Keratinocyte (primary cell): ENCODE measurements at regions not wholly inside any gene's neighbourhood (a gene's known extent, or its start where the extent isn't known, plus 50 kb on each side); places are given as distances from the start of the nearest gene placed in this dataset.

ENCODE experiments used
- DNase-seq: peaks from one replicate; pipeline ENCODE4 v3.0.0-alpha.2; 2011; ENCODE audit warnings: low read depth, missing footprints, low spot score
- FAIRE-seq: peaks from 2 replicates; lab custom pipeline; 2011; peaks lifted over from hg19 to GRCh38; lab: Jason Lieb, UNC
- H2AFZ ChIP-seq: 2 replicates; pipeline ENCODE4 v1.6.0; 2012; ENCODE audit warnings: low read length, control low read depth, inconsistent platforms; ENCODE audit not compliant: control insufficient read depth
- H3K27ac ChIP-seq: 2 replicates; pipeline ENCODE4 v1.5.1; 2011; ENCODE audit warnings: low read length; ENCODE audit not compliant: control insufficient read depth, insufficient read depth
- H3K27me3 ChIP-seq: 3 replicates; pipeline ENCODE4 v1.6.0; 2011; ENCODE audit warnings: low read length; ENCODE audit not compliant: control insufficient read depth, insufficient read depth; ENCODE audit errors: extremely low read depth
- H3K36me3 ChIP-seq, 2 experiments: 2 replicates in 1 of 2; 3 replicates in 1 of 2; pipeline ENCODE4 v1.5.1; 2011; ENCODE audit warnings: low read length in 2 of 2, mild to moderate bottlenecking in 1 of 2; ENCODE audit not compliant: control insufficient read depth in 2 of 2, insufficient read depth in 2 of 2; ENCODE audit errors: extremely low read depth in 1 of 2
- H3K4me1 ChIP-seq: 3 replicates; pipeline ENCODE4 v1.5.1; 2011; ENCODE audit warnings: low read length; ENCODE audit not compliant: control insufficient read depth, insufficient read depth; ENCODE audit errors: extremely low read depth
- H3K4me2 ChIP-seq: 3 replicates; pipeline ENCODE4 v1.6.0; 2011; ENCODE audit warnings: low read depth, low read length; ENCODE audit not compliant: control insufficient read depth, insufficient read depth; ENCODE audit errors: extremely low read depth
- H3K4me3 ChIP-seq, 3 experiments: fragments of 200-600 bp in 1 of 3; sonication (generic) in 1 of 3; 2 replicates in 2 of 3; 3 replicates in 1 of 3; pipeline ENCODE4 v1.5.1; 2011 to 2016; ENCODE audit warnings: low read length in 3 of 3, mild to moderate bottlenecking in 3 of 3, control low read depth in 2 of 3, inconsistent platforms in 1 of 3, low read depth in 1 of 3, mixed read lengths in 1 of 3, mixed run types in 1 of 3, moderate library complexity in 1 of 3; ENCODE audit not compliant: control insufficient read depth in 2 of 3, insufficient read depth in 2 of 3; ENCODE audit errors: extremely low read depth in 1 of 3
- H3K79me2 ChIP-seq: 2 replicates; pipeline ENCODE4 v1.6.0; 2012; ENCODE audit warnings: low read length; ENCODE audit not compliant: control insufficient read depth, insufficient read depth
- H3K9ac ChIP-seq: 3 replicates; pipeline ENCODE4 v1.6.0; 2011; ENCODE audit warnings: low read length; ENCODE audit not compliant: control insufficient read depth, insufficient read depth; ENCODE audit errors: extremely low read depth
- H3K9me1 ChIP-seq: 3 replicates; pipeline ENCODE4 v1.6.0; 2011; ENCODE audit warnings: low read length; ENCODE audit not compliant: control insufficient read depth, insufficient read depth; ENCODE audit errors: extremely low read depth
- H3K9me3 ChIP-seq: 2 replicates; pipeline ENCODE4 v1.5.1; 2012; ENCODE audit warnings: low read depth, low read length; ENCODE audit not compliant: control insufficient read depth
- H4K20me1 ChIP-seq: 3 replicates; pipeline ENCODE4 v1.6.0; 2011; ENCODE audit warnings: low read length; ENCODE audit not compliant: control insufficient read depth, insufficient read depth; ENCODE audit errors: extremely low read depth
- EZH2 ChIP-seq: IDR thresholded peaks from one replicate; pipeline ENCODE4 v1.6.1; 2012; ENCODE audit warnings: inconsistent platforms, mild to moderate bottlenecking, low read length, moderate library complexity
- dilution Hi-C: fragments of 300-500 bp; cut with MboI; formaldehyde crosslinking; loops from one replicate; pipeline ENCODE4 v1.7.0; 2020; ENCODE audit warnings: low sequenced_read_pairs; ENCODE audit not compliant: extremely low pct_ligation_motif_present
- TF ChIP-seq, protein P1 (sequence below), 3 experiments: IDR thresholded peaks in 1 of 3; conservative IDR thresholded peaks in 1 of 3; optimal IDR thresholded peaks in 1 of 3; 2 replicates in 2 of 3; 3 replicates in 1 of 3; pipeline versions ENCODE3 to v1.5.1; 2011; ENCODE audit warnings: low read length in 3 of 3, mild to moderate bottlenecking in 3 of 3, moderate library complexity in 2 of 3, control low read depth in 1 of 3, inconsistent platforms in 1 of 3; ENCODE audit not compliant: insufficient read depth in 2 of 3; ENCODE audit errors: extremely low read depth in 1 of 3

GRCh38 chr6:8551386-8551785 is 116.0 kb upstream of the SLC35B3 start:
- Histone ChIP-seq H3K79me2 (no peaks in the 10 kb centered on the region), H3K4me1 (peaks cover 2% of the 10 kb centered on the region), H4K20me1 (no peaks in the 10 kb centered on the region), H3K27ac (no peak overlapping the region), H3K9me3 (no peaks in the 10 kb centered on the region), H3K9ac (no peak overlapping the region), H3K27me3 (no peaks in the 10 kb centered on the region), H3K9me1 (no peaks in the 10 kb centered on the region), H3K4me3 (no peak overlapping the region), H3K36me3 (no peaks in the 10 kb centered on the region), H3K4me2 (no peak overlapping the region), H2AFZ (no peak overlapping the region)
- TF ChIP-seq, protein P1, sequence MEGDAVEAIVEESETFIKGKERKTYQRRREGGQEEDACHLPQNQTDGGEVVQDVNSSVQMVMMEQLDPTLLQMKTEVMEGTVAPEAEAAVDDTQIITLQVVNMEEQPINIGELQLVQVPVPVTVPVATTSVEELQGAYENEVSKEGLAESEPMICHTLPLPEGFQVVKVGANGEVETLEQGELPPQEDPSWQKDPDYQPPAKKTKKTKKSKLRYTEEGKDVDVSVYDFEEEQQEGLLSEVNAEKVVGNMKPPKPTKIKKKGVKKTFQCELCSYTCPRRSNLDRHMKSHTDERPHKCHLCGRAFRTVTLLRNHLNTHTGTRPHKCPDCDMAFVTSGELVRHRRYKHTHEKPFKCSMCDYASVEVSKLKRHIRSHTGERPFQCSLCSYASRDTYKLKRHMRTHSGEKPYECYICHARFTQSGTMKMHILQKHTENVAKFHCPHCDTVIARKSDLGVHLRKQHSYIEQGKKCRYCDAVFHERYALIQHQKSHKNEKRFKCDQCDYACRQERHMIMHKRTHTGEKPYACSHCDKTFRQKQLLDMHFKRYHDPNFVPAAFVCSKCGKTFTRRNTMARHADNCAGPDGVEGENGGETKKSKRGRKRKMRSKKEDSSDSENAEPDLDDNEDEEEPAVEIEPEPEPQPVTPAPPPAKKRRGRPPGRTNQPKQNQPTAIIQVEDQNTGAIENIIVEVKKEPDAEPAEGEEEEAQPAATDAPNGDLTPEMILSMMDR (optimal IDR thresholded peaks at IDR 0.05 in 1 of 3, IDR thresholded peaks at IDR 0.05 in 1 of 3, conservative IDR thresholded peaks at IDR 0.05 in 1 of 3; ENCODE audit: extremely low read depth in 1 of 3, insufficient read depth in 2 of 3, low read length in 3 of 3), result no peak
- TF ChIP-seq EZH2, result no peak
- no peak for FAIRE-seq
- dilution Hi-C loops, result no loop called here
- no peak for DNase-seq

DNA sequence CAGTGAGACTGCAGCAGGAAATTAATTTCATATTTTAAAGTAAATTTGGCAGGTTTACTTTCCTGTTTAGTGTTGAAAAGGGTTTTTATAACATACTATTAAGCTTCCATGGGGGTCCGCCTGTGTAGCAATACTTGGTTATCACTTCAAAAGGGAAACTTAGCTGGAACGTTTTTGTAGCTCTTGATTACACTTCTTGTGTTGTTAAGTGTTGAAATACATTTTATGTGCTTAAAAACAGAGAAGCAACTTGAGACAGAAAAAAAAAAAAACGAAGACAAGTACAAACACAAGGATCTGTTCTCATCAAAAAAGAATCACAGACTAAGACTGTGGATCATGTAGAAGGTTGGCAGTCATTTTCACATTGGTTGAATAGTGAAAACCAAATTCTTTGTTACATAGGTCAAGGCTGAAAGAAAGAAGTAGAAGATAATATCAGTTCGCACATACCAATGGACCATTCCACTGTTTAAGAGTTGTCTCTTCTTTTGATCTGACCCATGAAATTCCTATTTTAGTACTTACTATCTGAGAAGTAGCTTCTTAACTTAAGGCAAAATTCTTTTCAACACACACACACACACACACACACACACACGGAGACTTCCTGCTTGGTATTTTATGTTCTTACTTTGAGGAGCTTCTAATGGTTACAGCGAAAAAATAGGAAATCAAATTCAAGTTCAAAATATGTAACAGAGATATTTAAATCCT is 113.9 kb upstream of the SLC35B3 start:
- H3K4me1 ChIP-seq, result no peaks in the 10 kb centered on the region
- DNase-seq (no peak), FAIRE-seq (peak; percentile 62)
- H3K9ac ChIP-seq, result no peak overlapping the region
- no peak overlapping the region for H2AFZ ChIP-seq
- no peaks in the 10 kb centered on the region for H3K36me3 ChIP-seq
- H3K4me3 ChIP-seq, result no peak overlapping the region
- no peaks in the 10 kb centered on the region for H3K27me3 ChIP-seq
- H3K4me2 ChIP-seq, result no peak overlapping the region
- H4K20me1 ChIP-seq, result no peaks in the 10 kb centered on the region
- dilution Hi-C loops, result no loop called here
- no peaks in the 10 kb centered on the region for H3K9me3 ChIP-seq
- H3K27ac ChIP-seq, result no peak overlapping the region
- H3K79me2 ChIP-seq, result no peaks in the 10 kb centered on the region
- H3K9me1 ChIP-seq, result no peaks in the 10 kb centered on the region
- TF ChIP-seq, protein P1 (optimal IDR thresholded peaks at IDR 0.05 in 1 of 3, IDR thresholded peaks at IDR 0.05 in 1 of 3, conservative IDR thresholded peaks at IDR 0.05 in 1 of 3; ENCODE audit: extremely low read depth in 1 of 3, insufficient read depth in 2 of 3, low read length in 3 of 3), result no peak
- no peak for TF ChIP-seq EZH2
